NOMO-1 treated with DMSO at 0.1 percent for 48 hours (cell line): ENCODE measurements at regions not wholly inside any gene's neighbourhood (a gene's known extent, or its start where the extent isn't known, plus 50 kb on each side); places are given as distances from the start of the nearest gene placed in this dataset.
"Not testable (repeated sequence)": the region's sequence is repeated elsewhere in the genome, so short reads cannot be mapped to it uniquely, and the experiment has no call there.

ENCODE experiments used
- DNase-seq: peaks from one replicate; lab custom pipeline; 2025; ENCODE audit not compliant: unreplicated experiment; lab: John Stamatoyannopoulos, UW

- peak; percentile 70 for DNase-seq
Measured at GRCh38 chr4:3954540-3955320, 188.5 kb downstream of the ADRA2C start.

GRCh38 chr4:3955321-3956164 lies 189.4 kb downstream of the ADRA2C start:
- peak; percentile 98 for DNase-seq

GRCh38 chr4:3956165-3956867 lies 190.1 kb downstream of the ADRA2C start:
- not testable (repeated sequence) for DNase-seq

- not testable (repeated sequence) for DNase-seq
Measured at GRCh38 chr4:3961091-3961672, 195.0 kb downstream of the ADRA2C start.

GRCh38 chr4:3964572-3965278 lies 198.5 kb downstream of the ADRA2C start:
- not testable (repeated sequence) for DNase-seq

GRCh38 chr4:3967204-3967603 lies 201.0 kb downstream of the ADRA2C start:
- not testable (repeated sequence) for DNase-seq

- DNase-seq, result not testable (repeated sequence)
Measured at GRCh38 chr4:3972626-3973025, 206.4 kb downstream of the ADRA2C start.

- not testable (repeated sequence) for DNase-seq
Measured at GRCh38 chr4:3973581-3974200, 207.5 kb downstream of the ADRA2C start.

GRCh38 chr4:3983518-3984125 lies 217.4 kb downstream of the ADRA2C start:
- not testable (repeated sequence) for DNase-seq

GRCh38 chr4:3984796-3985195 lies 218.6 kb downstream of the ADRA2C start:
- DNase-seq, result not testable (repeated sequence)

- DNase-seq, result not testable (repeated sequence)
Measured at GRCh38 chr4:3986412-3986811, 220.2 kb downstream of the ADRA2C start.

- DNase-seq, result not testable (repeated sequence)
Measured at GRCh38 chr4:3997386-3997785, 229.3 kb downstream of the OTOP1 start.

- not testable (repeated sequence) for DNase-seq
Measured at GRCh38 chr4:4004036-4004435, 222.7 kb downstream of the OTOP1 start.

GRCh38 chr4:4004702-4005101 lies 222.0 kb downstream of the OTOP1 start:
- not testable (repeated sequence) for DNase-seq

- DNase-seq, result not testable (repeated sequence)
Measured at GRCh38 chr4:4006356-4006755, 220.4 kb downstream of the OTOP1 start.

GRCh38 chr4:4019071-4019470 lies 207.7 kb downstream of the OTOP1 start:
- DNase-seq, result not testable (repeated sequence)

GRCh38 chr4:4021161-4021560 lies 205.6 kb downstream of the OTOP1 start:
- not testable (repeated sequence) for DNase-seq

- DNase-seq, result not testable (repeated sequence)
Measured at GRCh38 chr4:4026708-4027107, 200.0 kb downstream of the OTOP1 start.

GRCh38 chr4:4028752-4029151 lies 198.0 kb downstream of the OTOP1 start:
- DNase-seq, result peak; percentile 10
